Dermis microvascular lymphatic vessel endothelial cell (primary cell): ENCODE measurements at regions not wholly inside any gene's neighbourhood (a gene's known extent, or its start where the extent isn't known, plus 50 kb on each side); places are given as distances from the start of the nearest gene placed in this dataset.
"Not testable (repeated sequence)": the region's sequence is repeated elsewhere in the genome, so short reads cannot be mapped to it uniquely, and the experiment has no call there.

Source experiments
- DNase-seq, 2 donors: peaks; one replicate each; pipeline versions ENCODE4 v3.0.0 to v3.0.0-alpha.2; 2010; ENCODE audit warnings: low read depth in 2 of 2

DNA sequence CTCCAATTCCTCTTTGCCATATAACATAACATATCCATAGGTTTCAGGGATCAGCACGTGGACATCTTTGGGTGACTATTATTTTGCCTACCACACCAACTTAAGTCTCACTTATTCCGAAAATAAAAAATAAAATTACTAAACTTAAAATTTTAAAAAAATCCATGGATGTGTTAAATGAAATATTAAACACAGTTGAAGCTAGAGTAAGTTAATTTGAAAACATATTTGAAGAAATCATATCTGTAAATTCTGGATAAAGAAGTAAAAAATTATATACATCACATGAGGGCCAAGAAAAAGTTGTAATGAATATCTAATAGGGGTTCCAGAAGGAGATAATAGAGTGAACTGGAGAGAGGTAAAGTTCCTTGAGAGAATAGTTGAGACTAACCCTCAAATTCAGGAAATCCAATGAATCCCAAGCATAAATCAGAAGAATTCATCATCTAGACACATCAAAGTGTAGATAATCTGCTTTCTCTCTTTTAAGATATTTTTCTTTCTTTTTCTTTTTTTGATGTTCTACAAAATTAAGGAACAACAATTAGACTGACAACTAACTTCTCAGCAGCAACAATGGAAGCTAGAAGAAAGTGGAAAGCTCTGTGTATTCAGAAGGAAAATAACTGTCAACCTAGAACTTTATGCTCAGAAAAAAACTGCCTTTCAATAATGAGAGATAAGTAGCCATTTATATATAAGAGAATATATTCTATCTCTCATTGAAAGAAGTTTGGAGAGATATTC lies 147.4 kb downstream of the ABHD5 start:
- DNase-seq, result no peak

DNA sequence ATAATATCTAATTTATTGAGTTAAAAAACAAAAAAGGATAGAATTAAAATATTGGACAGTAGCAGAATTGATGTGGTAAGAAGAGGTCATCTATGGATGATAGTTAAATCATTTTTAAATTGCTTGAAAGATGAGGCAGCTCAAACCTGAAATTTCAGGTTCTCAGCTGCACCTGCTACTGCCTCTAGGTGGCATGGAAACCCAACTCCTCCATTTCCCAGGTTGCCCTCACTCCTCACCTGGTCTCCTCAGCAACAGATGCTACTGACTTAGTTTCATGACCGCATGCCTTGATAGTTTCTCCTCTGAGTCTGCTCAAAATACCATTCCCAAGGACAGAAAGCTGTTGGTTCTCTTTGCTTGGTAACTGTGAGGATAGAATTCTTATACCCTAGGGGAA lies 148.1 kb downstream of the ABHD5 start:
- DNase-seq, result no peak

- DNase-seq, result no peak
Observed at GRCh38 chr3:43843386-43843785, 152.6 kb downstream of the ABHD5 start.

- no peak for DNase-seq
Observed at GRCh38 chr3:43844757-43845156, 154.0 kb downstream of the ABHD5 start.

DNA sequence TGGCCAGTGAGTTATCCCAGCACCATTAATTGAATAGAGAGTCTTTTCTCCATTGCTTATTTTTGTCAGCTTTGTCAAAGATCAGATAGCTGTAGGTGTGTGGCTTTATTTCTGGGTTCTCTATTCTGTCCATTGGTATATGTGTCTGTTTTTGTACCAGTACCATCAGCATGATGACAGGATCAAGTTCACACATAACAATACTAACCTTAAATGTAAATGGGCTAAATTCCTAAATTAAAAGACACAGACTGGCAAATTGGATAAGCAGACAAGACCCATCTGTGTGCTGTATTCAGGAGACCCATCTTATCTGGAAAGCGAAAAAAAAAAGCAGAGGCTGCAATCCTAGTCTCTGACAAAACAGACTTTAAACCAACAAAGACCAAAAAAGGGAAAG lies 154.8 kb downstream of the ABHD5 start:
- DNase-seq, result not testable (repeated sequence)

- DNase-seq, result no peak
Observed at GRCh38 chr3:43852066-43852465, 161.3 kb downstream of the ABHD5 start.

DNA sequence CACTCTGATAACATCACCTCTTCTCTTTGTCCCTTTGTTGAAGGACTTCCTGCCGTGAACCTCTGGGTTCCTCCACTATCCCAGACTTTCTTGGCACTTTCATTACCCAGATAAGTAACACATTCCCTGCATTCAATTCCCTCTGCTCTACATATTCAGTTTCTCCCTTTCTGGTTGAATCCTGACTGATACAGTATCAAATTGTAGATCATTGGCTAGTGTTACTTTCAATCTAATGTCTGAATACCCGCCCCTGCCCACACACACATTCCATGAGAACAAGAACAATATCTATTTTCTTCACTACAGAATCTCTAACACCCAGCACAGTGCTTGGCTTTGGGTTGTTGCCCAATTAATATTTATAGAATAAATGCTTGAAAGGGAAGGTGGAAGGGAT lies 163.5 kb downstream of the ABHD5 start:
- DNase-seq, result no peak

DNA sequence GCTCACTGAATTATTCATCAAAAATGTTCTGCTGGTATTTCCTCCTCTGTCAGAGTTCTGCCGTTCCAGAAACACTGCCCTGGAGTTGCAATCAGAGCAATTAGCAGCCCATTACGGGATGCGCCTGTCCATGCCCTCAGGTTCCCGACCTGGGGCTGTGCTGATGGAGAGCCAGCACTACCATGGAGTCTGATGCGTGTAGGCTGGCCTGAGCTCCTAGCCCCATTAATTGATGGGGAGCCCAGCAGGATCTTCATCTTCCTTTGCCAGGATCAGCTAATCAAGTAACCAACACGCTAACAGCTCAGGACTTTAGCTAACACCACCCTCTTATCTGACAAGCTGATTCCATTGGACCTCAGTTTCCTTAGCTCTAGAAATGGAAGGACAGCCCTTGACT lies 164.2 kb downstream of the ABHD5 start:
- DNase-seq, result no peak

GRCh38 chr3:43855674-43856299 lies 165.0 kb downstream of the ABHD5 start:
- peak; percentile 22 to 65 for DNase-seq

DNA sequence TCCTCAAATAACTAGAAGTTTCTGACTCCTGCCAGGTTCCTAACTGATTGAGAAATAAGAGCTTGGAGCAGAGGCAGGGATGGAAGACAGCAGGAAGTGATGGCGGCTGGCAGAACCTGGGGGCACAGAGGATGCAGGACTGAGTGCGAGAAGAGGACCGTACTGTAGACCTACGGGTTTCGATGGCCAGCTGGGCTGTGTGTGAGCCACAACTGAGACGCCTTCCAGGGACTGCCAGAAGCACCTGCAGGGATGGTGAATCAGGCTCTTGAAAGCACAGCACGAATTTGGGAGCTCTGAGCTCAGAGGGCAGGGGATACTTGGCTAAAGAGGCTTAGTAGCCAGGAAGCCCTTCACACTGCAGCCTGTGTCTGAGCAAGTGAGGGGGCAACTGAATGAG lies 165.6 kb downstream of the ABHD5 start:
- DNase-seq, result no peak

GRCh38 chr3:43856761-43857160 lies 166.0 kb downstream of the ABHD5 start:
- DNase-seq, result no peak

DNA sequence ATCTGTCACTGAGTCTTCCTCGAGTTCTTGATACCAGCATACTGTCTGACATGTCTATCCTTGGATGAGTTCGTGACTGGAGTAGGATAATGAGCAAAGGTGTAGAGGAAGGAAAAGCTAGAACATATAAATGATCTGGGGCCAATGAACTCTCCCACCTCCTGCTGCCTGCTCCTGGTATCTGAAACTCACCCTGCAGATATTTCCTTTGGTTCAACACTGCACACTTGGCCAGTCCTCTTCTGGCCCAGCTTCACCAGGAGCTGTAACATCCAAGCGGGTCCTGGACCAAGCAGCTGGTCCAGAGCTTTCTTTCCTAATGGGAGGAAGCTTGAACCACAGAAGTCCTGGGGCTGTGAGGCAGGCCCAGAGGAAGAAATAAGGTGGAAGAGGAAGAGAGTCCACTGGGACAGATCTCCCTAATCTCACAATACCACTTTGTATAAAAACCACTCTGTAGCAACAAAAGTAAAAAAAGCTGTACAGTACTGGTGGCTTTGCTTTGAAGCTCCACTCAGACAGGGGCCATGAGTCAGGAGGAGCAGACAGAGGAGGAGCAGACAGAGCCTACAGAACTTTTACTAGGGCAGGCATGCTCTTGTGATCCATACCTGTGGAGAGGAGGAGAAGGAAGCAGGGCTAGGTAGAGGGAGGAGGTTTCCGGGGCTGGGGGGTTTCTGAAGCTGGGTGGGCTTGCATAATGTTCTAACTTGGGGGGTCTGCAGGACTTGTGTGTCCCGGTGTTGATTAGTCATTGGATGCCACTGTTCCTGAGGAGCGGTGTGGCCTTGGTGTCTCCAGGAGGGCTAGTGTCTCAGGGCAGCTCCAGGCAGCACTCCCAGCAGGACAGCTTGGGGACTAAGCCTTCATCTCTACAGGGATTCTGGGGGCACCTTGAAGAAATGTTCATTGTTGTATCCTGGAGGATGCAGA lies 166.9 kb downstream of the ABHD5 start:
- no peak for DNase-seq

DNA sequence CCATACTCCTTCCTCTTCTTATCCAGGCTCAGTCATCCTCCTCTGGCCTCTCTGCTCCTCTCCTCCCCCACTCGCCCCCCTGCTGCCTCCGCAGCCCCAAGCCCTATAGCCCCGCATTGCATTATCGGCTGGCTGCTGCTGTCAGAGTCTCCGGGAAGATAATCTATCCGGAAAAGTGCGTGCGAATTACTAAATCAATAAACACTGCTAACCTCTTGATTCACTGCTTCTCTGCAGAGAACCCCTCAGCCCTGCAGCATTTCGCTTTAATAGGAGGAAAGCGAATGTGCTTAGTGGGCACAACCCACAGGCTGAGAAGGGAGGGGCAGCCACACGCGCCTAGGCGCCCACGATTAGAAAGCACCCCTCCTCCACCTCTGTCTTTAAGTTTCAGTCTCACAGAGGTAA lies 167.6 kb downstream of the ABHD5 start:
- no peak for DNase-seq

- no peak for DNase-seq
Observed at GRCh38 chr3:43859766-43860165, 169.0 kb downstream of the ABHD5 start.

- DNase-seq, result no peak
Observed at GRCh38 chr3:43861635-43862034, 170.9 kb downstream of the ABHD5 start.

DNA sequence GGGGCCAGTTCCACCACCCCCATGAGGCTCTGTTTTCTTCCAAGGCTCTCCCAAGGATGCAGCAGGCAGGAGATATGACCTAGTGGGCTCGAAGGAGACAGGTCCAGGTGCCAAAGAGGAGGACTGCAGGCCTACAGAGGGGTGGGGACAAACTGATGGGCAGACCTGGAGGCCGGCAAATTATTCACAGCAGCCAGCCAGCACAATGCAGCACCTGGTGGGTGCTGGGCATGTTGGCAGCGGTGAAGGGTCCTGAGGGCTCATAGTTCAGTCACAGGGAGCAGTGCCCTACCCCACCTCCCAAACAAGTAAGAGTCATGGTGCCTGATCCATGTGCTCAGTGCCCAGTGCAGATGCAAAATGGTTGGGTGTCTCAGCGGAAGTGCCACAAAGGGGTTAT lies 171.7 kb downstream of the ABHD5 start:
- no peak for DNase-seq

DNA sequence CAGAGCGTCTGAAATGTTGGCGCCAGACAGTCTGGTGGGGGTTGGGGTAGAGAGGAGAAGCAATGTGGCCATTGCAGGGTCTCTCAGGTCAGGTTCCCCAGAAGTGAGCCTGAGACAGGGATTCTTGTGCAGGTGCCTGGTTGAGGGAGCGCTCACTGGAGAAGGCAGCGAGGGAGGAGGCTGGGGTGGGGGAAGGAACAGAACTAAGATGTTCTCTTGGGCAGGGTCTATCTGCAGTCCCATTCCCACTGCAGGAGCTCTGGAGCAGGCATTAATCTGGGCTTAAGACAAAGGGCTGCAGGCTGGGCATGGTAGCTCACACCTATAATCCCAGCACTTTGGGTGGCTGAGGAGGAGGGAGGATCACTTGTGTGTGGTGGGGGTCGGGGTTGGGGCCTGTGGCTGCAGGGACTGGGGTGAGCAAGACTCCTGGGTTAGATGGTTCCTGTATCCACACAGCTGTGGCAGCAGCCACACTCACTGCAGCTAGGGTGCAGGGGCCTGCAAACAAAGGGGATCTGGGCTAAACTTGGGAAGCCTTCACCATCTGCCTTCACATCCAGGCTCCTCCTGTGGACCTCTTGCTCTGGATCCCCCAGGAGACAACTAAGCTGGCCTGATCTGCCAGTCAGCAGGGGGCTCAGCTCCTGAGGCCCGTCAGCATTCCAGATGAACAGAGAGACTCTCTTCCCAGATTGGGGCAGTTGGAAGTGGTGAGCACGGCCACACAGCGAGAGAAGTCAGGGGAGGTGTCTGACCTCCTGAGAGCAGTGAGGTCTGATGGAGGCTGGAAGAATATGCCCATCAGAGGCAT lies 172.5 kb downstream of the ABHD5 start:
- no peak for DNase-seq

DNA sequence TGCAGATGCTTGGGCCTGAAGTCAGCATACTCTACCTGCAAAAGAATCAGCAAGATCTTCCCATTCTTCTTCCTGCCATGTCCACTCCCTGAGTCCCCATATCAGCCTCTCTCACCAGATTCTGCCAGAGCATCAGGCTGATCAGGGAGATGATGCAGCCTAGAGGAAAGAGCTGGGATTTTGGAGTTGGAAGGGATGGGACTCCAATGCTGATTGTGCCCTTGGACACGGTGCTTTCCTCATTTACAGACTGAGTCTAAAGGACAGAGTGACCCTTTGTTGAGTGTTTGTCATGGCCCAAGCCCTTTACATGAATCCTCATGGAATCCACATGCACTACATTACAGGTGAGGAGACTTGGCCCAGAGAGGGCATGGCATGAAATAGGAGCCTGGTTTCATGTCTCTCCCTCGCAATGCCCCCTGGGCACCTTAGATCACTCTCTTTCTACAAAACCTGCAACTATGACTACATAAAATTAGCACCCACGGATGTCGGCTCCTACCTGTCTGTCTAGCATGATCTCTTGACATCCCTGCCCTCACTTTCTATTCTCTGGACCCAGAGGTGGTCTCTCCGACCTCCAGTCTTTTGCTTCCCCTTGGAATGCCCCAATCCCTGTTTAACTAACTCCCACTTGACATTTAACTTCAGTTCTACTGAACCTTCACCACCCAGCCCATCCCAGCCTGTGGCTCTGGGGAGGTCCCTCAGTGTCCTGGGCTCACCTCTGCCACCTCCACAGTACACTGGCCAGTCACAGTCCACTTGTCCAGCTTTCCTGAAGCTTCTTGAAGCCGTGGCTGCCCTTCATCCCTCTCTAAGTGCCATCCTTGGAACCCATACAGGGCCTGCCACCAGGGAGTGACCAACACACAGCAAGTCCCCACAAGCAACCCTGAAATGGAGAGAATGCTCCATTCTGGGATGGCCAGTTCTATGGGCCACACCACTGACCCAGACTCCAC lies 173.5 kb downstream of the ABHD5 start:
- no peak for DNase-seq

- no peak for DNase-seq
Observed at GRCh38 chr3:43865351-43865750, 174.6 kb downstream of the ABHD5 start.

GRCh38 chr3:43865887-43866528 lies 175.3 kb downstream of the ABHD5 start:
- DNase-seq, result no peak
